ENCODE measurements at regions not wholly inside any gene's neighbourhood (a gene's known extent, or its start where the extent isn't known, plus 50 kb on each side); places are given as distances from the start of the nearest gene placed in this dataset.

DNA sequence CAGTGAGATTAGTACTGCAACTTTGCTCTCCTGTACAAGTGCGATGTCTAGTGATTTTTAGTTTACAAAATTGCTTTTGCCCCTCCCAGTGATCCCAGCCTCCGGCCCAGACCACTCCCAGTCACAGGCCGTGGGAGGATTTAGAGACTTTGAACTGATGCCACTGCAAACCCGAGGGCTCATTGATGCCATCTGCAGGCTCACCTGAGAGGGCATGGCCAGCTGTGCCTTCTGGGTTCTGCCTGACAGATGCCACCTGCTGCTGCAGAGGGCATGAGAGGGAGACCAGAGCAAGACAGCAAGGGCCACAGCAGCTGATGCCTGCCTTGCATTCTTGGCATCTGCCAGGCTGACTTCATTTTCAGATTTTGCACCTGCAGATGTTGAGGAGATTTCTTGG lies 593.8 kb downstream of the CDK5RAP2 start:
- no peak for DNase-seq

DNA sequence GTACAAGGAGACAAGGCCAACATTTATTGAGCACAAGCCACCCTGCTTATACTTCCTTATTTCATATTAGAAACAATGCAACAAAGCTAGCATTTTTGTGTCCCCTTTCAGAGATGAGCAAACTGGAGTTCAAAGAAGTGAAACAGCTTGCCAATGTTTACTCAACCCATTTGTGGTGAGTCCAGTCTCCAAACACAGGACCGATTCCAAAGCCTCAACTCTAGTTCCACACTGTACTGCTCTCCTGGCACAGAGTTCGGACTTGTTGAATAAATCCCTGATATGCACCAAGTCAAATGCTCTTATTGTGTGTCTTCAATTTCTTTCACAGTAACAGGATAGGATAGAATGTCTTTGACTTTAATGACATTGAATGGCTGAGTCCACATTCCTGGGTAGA lies 604.8 kb upstream of the BRINP1 start:
- DNase-seq, result no peak

DNA sequence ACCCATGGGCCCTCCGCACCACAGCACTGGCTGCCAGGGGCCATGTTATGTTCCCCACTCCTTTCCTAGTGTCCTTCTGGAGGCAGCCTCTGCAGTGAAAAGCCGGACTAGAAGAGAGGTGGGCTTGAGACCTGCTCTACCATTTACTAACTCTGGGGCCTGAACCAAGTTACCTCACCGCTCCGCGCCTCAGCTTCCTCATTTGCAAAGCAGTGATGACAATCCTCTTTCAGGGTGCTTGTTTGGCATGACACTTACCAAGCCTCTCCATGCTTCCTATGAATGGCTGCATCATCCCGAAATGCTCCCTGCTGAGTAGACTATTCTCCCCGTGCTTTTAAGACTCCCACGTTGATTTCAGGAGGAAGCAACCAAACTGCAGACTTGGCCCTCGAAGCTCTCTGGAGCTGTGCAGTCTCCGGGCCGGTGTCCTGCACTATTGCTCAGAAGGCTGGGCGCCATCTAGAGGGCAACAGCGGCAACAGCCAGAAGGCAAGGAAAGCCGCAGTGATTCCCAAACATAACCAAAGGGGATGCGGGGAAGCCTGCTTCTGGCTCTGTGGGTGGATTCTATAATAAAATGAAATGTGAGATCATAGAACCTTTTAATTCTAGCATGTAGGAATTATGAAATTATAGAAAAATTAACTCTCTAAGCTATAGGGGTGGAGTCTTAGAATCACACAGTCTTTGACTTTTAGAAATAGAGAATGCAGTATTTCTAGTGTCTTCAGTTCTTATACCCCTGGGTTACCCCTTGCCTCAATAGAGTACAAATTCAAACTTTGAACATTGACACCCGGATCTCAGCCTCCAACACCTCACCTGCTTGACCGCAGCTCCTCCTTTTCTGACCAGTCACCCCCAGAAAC lies 599.8 kb upstream of the BRINP1 start:
- DNase-seq, result peak; percentile 31

GRCh38 chr9:119967867-119968535 lies 598.8 kb upstream of the BRINP1 start:
- no peak for DNase-seq

DNA sequence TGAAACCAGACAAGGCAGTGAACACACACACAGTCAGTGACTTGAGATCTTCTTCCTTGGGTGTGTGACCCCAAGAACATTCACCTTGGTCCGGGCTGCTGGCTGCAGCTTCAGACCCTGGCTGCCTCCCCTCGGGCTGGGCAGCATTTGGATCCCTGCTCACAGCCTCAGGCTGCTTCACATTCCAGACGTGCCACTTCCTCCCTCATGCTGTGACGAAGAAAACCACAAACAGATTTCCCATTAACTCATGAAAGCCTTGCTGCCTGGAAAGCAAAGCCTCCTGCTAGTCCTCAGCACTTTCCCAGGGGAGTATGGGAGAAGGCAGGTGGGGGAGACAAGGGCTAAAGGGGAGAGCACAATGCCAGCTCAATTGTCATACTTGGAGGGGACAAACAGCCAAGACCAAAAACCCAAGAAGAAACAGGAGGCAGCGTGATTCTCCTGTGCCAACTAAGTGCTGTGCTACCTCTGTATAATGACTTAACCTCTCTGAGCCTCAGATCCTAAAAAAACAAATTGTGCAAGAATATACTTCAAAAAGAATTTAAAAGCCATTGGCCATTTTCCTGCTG lies 594.6 kb upstream of the BRINP1 start:
- no peak for DNase-seq

- DNase-seq, result no peak
Measured at GRCh38 chr9:119963258-119963797, 594.1 kb upstream of the BRINP1 start.

DNA sequence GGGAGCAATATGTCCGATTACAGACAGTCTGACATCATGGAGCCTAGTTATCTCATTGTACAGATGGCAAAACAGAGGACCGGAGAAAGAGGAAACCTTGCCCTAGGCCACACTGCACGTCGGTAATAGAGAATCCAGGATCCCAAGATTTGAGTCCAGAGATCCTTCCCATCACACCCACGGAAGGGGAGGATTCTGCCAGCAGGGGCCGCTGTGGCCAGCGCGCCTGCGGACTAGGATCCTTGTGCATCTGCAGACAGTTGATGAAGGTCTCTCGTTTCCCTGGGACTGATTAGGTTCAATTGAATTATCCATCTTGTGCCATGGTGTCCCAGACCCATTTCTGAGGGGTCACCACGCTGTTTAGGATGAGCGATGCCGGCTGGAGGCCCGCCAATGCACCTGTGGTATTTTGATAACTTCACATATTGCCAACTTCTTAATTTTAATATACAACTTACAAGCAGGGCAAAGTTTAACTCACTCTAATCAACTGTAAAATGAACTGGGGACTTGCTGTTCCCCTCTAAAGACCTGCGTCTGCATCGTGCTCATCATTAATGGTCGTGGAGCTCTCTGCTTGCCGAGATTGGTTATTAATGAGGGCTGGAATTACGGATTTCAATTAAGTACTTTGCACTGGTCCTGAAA lies 592.7 kb upstream of the BRINP1 start:
- DNase-seq, result no peak

DNA sequence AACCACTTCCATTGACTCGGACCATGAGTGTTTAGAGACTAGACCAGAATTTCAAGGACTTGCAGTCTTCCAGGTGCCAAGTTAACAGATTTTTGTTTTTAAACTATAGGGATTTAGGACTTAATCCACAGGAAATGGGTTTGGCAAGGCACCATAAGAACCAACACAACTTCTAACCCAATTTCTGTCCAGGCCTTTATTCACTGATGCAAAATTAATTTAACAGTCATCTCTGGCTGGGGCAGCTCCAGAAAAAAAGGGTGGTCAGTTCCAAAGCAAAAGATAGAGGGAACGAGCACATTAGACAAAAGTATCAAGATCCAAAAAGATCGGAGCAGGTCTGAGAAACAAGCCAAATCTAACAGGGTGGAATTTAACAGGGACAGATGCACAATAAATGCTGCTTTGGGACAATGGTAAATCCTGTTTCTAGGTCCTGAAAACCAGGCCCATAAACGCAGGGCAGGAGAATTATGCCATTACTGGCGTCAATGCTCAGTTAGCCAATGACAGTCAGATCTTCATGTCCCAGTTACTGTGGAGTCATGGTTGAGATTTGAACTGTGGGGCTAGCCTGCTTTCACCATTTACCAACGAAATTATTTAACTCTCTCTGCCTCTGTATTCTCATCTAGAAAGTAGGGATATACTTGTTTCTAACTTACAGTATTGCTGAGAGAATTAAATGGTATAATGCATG lies 590.8 kb upstream of the BRINP1 start:
- no peak for DNase-seq

DNA sequence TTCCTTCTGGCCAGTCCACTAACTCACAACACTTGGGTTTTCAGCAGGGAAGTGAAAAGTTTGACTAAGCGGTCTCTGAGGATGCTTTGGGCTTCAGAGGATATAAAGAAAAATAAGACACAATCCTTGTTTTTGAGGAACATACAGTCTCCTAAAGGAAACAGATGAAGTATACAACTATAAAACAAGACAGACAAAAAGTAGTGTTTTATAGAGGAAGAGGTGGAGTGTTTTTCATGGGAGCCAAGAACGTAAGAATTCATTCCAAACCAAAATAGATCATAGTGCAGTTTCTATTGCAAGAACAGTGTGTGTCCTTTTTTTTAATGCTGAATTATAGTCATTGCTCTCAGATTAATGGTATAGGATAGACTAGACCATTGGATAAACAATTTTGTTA lies 586.9 kb upstream of the BRINP1 start:
- DNase-seq, result no peak

DNA sequence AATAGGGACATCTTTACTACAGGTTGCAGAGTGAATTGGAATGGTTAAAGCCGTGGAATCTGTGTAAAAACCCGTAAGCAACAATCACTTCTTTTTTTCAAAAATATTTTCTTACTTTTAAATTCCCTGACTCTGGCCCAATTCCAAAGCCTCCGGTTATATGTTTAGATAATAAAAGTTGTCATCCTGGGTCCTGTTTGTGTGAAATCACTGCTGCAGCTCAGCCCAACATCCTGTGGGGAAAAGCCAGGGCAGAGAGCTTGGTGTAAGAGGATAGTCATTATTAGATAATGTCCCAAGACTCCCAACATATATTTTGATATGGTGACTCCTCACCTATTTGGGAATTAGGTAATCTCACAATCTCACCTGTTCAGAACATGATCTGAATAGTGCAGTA lies 586.0 kb upstream of the BRINP1 start:
- no peak for DNase-seq

DNA sequence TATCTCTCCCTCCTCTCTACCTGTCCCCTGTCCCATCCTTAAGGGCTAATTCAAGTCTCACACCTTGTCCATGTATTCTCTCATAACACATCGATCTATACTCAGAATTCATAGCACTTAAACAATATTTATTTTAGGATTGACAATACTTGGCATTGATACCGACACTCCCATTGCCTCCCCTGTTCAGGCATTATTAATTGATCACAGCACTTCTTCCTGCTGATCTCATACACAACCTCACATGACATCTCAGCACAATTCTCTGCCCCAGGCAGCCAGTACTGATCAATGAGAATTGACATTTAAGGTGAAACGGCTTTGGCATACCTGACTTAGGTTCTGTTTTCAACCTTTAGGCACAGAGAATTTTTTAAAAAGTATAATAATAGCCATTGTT lies 582.4 kb upstream of the BRINP1 start:
- DNase-seq, result no peak

DNA sequence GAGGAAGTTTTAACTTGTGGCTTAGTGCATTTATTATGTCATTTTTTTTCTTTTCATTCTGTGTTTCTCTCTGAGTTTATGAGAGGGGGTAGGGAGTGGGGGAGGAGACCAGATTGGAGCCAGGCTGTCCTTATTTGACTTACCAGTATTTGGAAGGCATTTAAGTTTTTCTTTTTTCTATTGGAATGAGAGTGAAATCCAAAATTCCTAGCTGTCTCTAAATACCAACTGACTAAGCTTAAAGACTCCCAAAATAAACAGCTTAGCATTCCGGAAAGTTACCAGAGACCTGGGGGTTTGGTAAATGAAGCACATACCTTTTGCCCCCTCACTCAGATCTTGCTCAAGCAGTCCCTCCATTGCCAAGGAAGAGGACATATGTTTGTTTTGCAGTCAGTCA lies 581.9 kb upstream of the BRINP1 start:
- DNase-seq, result no peak

GRCh38 chr9:119945686-119946085 lies 576.5 kb upstream of the BRINP1 start:
- no peak for DNase-seq

DNA sequence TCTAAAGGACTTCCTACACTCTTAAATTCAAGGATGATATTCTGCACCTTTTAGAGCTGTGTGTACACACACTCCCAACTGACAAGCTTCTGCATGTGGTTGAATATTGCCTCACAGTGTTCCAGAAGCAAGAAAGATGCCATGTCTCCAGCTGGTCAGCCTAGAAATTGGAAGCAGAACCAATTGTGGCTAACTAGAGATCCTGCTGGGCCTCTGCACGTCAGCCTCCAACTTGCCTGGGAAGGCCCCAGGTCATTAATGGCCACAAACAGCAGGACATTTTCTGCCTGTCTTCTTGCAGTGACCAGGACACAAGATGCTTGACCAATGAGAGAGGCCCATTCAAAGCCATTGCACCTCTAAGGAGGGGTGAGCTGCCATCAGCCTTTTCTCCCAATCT lies 571.9 kb upstream of the BRINP1 start:
- DNase-seq, result no peak

DNA sequence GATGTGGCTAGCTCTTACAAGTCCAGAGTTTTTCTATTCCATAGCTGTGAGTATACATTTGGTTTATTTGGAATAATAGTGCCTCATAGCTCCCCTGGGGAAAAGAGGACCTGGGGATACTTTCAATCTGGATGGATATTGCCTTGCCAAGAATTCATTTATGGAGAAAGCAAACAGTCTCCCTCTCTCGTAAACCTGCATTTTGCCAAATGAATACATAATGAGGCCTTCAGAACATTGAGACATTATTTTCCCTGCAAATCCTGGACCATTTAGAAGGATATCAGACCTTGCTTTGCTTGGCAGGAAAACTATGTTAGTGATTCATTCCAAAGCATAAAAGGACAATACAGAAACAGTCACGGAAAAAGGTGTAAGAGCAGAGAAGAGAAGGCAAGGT lies 569.6 kb upstream of the BRINP1 start:
- DNase-seq, result no peak

DNA sequence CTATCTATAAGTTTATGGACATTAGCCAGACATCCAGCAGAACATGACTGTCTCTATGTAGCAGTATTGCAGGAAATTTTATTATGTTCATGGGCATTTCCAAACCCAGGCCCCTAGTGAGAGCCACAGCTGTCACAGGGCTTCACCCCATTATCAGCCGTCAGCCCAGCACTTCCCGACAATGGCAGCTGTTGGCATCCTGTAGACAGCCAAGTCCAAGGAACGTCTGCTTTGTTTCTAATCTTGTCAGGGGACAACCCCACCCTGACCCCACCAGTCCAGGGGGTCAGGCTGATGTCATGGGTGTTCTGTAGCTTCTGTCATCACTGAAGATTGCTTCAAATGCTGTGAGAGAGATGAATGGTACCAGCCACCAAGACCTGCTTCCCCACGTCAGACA lies 565.3 kb upstream of the BRINP1 start:
- DNase-seq, result no peak

DNA sequence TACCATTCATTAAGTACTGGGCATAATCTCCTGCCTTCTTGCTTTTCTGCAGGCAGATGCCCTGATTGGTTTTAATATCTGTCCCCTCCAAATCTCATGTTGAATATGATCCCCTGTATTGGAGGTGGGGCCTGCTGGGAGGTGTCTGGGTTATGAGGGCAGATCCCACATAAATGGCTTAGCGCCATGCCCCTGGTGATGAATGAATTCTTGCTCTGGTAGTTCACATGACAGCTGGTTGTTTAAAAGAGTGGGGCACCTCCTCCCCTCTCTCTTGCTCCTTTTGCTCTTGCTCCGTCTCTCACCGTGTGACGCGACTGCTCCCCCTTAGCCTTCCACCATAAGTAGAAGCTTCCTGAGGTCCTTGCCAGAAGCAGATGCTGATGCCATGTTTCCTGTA lies 564.0 kb upstream of the BRINP1 start:
- no peak for DNase-seq

- no peak for DNase-seq
Measured at GRCh38 chr9:119924736-119925135, 555.5 kb upstream of the BRINP1 start.

DNA sequence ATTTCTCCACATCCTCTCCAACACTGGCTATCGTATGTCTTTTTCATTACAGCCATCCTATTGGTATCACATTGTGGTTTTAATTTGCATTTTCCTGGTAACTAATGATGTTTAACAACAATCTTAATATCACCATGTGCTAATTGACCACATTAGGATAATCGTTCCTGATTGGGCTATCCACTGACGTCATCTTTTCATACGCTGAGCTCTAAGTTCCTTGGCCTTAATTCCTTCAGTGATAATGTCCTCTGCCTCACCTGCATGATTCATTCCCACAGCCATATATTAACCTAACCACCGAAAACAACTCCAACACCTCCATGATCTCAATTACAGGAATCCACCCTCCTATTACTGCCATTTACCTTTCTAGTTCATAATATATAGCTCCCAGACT lies 547.9 kb upstream of the BRINP1 start:
- DNase-seq, result no peak

GRCh38 chr9:119907056-119907455 lies 537.8 kb upstream of the BRINP1 start:
- no peak for DNase-seq

DNA sequence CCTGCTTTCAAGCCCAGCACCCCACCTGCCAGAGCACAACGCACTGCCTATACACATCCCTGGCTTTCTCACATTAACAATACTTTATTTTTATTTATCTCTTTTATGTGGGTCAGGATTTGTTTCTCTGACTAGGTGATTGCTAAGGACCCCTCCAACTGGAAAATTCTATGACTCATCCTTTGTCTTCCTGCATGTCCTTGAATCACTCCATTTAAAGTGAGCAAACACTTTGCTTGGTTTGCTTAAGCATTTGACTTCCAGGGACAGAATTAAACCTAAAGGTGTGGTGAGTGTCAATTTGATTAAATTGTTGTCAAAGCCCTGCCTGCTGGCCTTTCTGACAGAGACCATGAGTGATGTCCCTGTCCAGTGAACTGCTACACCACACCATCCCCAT lies 536.5 kb upstream of the BRINP1 start:
- DNase-seq, result no peak

DNA sequence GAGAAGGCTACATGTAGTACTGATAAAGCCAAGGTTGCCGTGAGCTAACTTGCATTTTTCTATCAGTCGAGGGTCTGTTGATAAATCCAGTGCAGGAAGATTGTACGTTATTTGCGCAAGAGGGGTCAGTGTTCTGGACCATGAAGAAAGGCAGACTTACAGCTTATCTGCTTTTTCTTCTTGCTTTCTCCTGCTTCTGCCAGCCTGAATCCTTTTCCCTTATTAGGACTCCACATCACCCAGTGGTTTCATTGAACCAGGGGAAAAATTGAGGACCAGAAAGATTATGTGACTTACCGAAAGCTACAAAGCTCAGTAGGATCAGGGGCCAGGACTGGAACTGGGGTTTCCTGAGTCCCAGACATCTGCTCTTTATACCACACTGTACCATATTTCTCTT lies 534.6 kb upstream of the BRINP1 start:
- no peak for DNase-seq

- no peak for DNase-seq
Measured at GRCh38 chr9:119902611-119903010, 533.4 kb upstream of the BRINP1 start.
